HG02759 (cell line): ENCODE measurements at regions not wholly inside any gene's neighbourhood (a gene's known extent, or its start where the extent isn't known, plus 50 kb on each side); places are given as distances from the start of the nearest gene placed in this dataset.
"Not testable (repeated sequence)": the region's sequence is repeated elsewhere in the genome, so short reads cannot be mapped to it uniquely, and the experiment has no call there.

ENCODE experiments used
- ATAC-seq: cut with Tn5 transposase; IDR thresholded peaks from one replicate; pipeline ENCODE4 v1.9.1; 2021; ENCODE audit warnings: mild to moderate bottlenecking, moderate library complexity; ENCODE audit not compliant: unreplicated experiment

- no peak for ATAC-seq
Observed at GRCh38 chr4:64857198-64857597, 447.9 kb upstream of the TECRL start.

- no peak for ATAC-seq
Observed at GRCh38 chr4:64846417-64846816, 437.2 kb upstream of the TECRL start.

DNA sequence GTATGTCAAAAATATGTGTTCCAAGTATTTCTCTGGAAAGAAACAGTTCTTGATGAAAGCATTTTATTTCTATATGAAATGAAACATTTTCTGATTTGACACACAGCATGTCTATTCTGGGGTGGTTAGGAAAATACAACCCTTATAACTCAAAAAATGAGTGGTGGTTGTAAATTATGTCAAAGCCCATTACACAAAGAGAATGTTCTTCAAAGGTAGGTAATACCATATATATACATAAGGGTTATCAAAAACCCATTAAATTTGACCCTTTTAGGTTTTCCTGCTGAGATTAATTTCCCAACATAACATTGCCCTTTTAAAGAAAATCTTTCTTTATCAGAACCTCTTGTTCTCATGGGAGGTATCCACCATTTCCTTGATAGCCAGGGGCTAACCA lies 420.5 kb upstream of the TECRL start:
- no peak for ATAC-seq

DNA sequence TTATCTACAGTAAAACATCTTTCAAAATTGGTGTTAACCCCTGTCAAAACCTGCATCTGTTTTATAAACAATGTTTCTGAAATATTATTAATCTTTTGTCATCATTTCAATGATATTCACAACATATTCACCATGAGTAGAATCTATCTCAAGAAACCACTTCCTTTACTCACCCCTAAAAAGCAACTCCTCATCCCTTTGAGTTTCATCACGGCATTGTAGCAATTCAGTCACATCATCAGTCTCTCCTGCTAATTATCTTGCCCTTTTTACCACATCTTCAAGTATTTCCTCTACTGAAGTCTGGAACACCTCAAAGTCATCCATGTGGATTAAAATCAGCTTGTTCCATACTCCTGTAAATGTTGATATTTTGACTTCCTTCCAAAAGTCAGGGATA lies 415.3 kb upstream of the TECRL start:
- no peak for ATAC-seq

GRCh38 chr4:64822405-64822804 lies 413.2 kb upstream of the TECRL start:
- ATAC-seq = no peak

DNA sequence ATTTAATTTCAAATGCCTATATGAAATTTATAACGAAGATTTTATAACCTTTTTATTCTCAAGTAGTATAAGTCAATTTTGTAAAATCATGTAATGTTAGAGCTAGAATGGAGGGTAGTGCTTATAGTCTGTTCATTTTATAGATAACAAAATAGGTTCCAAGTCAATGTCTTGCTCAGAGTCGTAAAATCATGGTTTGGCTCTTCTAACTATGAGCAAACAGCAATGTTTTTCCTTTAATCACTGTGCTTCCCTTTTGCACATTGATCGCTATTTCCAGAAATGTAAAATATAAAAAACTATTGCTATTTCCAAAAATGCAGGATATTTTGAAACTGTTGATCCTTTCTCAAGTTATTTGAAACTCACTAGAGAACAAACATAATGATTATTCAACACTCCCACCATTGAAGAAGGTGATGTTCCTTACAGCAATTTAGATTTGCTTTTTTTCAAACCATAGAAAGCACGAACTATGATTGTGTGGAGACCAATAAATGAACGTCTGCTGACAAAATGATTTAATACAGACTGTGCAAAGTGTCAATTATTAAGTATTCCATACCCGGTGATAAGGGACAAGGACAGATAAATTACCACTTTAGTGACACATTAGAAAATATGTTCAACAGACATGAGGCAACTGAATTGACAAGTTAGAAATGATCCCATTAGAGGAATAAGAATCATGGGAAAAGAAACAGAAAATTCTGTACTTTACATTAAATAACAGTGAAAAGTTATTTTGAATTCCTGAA lies 412.1 kb upstream of the TECRL start:
- no peak for ATAC-seq

DNA sequence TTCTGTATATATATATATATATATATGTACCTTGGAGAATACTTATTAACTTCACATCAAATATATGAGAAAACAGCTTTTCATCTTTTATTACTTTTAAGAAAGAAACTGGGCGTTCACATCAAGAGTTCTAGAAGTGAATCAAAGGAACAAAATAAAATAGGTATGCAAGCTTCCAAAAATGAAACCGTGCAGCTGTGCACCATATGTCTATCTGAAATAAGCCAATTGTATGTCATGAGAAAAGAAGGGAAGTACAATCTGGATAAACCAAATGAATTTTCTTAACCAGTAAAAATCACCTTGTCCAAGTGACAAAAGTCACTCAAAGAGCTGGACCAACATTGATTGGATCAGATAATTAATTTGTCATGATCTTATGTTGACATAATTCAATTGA lies 405.4 kb upstream of the TECRL start:
- ATAC-seq = no peak

DNA sequence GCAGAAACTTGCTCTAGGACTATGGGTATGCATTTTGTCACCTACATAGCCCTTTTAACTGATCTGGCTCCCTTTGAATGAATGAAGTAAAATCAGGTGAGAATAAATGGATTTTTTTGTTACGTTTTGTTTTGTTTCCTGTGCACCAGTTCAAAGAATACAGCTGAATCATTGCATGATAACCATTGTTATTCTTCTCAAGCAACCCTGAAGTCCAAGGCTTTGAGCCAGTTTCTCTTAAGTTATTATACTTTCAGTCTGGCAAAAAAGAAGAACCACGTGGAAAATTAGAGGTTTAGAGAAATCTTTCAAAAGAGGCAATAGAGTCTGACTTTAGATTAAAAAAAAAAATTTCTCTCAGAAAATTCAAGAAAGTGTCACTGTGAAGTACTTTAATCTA lies 398.6 kb upstream of the TECRL start:
- no peak for ATAC-seq

DNA sequence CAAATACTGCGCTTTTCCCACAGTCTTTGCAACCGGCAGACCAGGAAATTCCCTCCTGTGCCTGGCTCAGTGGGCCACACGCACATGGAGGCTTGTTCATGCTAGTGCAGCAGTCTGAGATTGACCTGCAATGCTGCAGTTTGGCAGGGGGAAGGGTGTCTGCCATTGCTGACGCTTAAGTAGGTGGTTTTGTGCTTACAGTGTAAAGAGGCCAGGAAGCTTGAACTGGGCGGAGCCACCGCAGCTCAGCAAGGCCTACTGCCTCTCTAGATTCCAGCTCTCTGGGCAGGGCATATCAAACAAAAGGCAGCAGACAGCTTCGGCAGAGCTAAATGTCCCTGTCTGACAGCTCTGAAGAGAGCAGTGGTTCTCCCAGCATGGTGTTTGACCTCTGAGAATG lies 390.5 kb upstream of the TECRL start:
- no peak for ATAC-seq

- not testable (repeated sequence) for ATAC-seq
Observed at GRCh38 chr4:64798828-64799227, 389.6 kb upstream of the TECRL start.

DNA sequence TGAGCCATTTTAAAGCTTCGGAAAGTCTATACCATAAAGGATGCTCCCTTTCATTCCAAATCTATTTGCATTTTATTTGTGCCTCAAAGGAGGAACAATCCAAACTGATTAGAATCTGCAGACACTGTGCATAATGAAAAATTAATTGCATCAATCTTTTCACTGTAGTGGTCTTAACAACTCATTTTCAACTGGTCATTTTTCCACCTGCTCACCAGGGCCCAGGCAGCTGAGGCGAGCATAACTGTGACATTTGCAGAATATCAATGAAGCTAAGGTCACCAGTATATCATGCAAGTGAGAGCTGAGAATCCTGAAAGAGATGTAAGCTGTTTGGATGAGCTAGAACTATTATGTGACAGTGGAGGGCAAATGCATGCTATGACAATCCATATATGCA lies 387.3 kb upstream of the TECRL start:
- no peak for ATAC-seq

DNA sequence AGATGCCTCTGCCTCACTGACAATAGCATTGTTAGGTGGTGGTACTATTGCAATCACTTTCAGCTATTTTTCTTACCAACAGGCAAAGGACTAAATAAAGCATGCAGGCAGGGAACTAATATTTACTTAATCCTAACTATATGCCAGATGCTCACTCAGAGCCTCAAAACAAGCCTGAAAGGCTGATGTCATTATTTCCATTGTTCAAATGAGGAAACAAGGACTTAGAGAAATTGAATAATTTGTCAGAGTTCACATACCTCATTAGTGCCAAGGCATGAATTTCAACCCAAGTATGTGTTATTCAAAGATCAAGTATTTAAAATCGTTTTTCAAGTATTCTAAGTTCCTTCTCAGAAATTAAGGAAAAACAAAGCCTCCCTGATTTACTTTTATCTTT lies 374.9 kb upstream of the TECRL start:
- ATAC-seq = no peak

DNA sequence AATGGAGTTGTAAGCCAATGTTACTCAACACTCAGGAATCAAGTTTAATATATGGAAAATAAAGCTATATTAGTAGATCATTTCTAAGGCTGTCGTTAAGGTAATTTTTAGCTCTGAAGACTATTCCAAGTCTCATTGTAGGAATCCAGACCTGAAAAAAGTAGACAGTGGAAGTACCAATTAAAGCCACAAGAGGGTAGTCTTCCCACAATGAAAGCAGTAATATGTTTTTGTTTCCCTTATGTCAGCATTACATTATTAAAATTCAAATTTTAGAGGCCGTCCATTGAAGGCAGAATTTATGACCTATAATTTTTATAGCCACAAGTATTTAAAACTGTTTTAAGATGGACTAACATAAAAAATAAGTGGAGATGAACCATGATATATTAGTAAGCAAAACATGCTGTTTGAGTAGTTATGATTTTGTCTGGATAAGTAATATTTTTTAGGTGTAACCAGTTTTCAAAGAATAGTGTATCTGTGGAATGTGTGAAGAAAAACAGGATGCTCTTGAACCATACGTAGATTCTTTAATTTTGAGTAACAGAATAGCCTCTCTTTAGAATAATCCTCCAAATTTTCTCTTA lies 372.6 kb upstream of the TECRL start:
- ATAC-seq = peak; percentile 68

DNA sequence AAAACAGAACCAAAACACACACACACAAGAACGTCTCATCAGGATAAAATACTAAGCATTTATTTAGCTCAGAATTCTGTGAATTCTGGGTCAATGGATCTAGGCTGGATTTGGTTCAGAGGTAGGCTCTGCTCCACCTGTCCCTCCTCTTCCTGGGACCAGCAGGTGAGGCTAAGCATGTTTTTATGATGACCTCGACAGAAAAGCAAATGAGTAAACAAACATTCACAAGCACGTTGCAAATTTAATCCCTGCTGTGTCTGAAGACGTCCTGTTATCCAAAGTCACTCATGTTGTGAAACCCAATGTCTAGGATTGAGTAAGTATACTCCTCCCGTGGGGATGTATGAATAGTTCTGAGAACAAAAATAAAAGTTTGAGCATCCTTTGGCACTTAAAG lies 371.4 kb upstream of the TECRL start:
- ATAC-seq = no peak

DNA sequence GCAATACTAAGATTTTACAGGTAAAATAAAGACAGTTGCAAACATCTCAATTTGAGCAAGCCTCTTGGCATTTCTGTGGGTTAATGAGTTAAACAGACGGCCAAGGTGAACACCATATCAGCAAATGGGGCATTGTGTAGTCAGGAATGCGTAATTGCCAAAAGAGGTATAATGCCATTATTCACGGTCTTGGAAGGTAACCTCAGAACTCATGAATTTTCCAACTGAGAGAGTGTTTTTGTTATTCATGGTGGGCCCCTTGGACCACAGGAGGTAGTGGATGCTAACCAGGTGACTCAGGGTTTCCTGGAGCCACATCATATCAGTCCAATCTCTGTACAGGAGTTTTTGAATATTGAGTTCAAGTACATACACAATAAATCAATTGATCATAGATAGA lies 368.0 kb upstream of the TECRL start:
- ATAC-seq = no peak

GRCh38 chr4:64776820-64777219 lies 367.6 kb upstream of the TECRL start:
- no peak for ATAC-seq

GRCh38 chr4:64774626-64775025 lies 365.4 kb upstream of the TECRL start:
- ATAC-seq = no peak

DNA sequence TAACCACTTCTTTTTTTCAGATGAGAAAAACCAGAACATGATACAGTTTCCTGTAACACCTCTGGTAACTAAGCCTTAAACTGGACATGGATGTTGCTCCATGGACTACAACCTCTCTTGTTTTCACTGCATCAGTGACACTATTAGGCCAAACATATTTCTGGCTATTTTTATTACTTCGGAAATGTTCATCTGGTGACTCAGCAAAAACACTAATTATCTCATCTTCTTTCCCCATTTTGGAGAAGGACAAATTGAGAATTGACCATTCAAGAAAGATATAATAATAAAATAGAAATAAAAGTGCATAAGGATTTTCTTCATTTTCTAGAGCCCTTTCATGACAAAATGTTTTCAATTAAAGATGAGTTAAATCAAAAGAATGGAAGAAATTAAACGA lies 361.9 kb upstream of the TECRL start:
- ATAC-seq = no peak

GRCh38 chr4:64767547-64767946 lies 358.3 kb upstream of the TECRL start:
- ATAC-seq = no peak

DNA sequence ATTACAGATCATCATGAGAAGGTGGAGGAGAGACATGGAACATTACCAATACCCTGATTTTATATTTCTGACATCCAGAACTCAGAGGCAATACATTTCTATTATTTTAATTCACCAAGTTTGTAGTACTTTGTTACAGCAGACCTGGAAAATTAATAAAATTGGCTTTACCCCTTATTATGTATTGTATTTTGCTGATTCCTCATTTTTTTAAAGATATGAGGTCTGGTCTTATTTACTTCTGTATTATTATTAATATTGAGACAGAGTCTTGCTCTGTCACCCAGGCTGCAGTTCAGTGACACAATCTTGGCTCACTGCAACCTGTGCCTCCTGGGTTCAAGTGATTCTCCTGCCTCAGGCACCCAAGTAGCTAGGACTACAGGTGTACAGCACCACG lies 357.3 kb upstream of the TECRL start:
- no peak for ATAC-seq

- ATAC-seq = no peak
Observed at GRCh38 chr4:64756016-64756415, 346.8 kb upstream of the TECRL start.

DNA sequence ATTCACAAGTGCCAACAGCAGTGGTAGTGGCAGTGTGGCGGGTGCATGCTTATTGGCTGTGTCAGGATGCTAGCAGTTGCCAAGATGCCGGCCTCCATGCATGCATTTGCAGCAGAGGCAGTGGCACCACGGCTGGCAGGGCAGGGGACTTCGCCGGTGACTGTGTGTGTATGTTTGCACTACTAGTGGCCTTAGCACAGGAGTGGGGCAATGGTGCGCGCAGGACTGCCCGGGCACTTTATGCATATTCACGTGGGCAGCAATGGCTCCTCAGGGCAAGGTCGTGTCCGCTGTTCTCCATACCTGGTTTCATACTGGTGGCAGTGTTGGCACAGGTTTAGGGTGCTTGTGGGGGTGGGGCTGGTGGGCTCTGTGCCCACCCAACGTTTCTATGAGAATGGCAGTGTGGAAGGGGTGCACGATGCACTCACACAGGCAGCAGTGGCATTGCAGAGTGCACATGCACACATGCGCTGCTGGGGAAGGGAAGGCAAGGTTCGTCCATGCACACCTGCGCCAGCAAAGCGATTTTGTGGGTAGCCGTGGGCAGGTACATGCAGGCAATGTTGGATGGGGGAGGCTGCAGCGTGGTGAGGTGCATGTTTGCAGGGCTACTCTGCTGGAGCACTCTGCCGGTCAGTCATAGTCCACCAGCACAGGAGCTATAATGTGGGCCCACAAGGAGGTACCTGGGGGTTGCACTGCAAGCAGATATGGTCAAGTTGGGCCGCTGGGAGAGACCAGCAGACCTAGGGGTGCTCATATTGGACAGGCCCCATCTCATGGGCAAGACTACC lies 338.9 kb upstream of the TECRL start:
- no peak for ATAC-seq
